ENCODE measurements at regions not wholly inside any gene's neighbourhood (a gene's known extent, or its start where the extent isn't known, plus 50 kb on each side); places are given as distances from the start of the nearest gene placed in this dataset.

GRCh38 chr9:129379181-129379836 lies 201.2 kb upstream of the IER5L start:
- DNase-seq: no peak

- no peak for DNase-seq
These were observed 200.0 kb upstream of the IER5L start for GRCh38 chr9:129377931-129378661.

- no peak for DNase-seq
These were observed 199.1 kb upstream of the IER5L start for GRCh38 chr9:129377181-129377580.

- DNase-seq: no peak
These were observed 197.8 kb upstream of the IER5L start for GRCh38 chr9:129375845-129376244.

GRCh38 chr9:129374651-129375050 lies 196.6 kb upstream of the IER5L start:
- no peak for DNase-seq

GRCh38 chr9:129374231-129374630 lies 196.2 kb upstream of the IER5L start:
- DNase-seq: no peak

- DNase-seq: no peak
These were observed 195.3 kb upstream of the IER5L start for GRCh38 chr9:129373361-129373760.

- DNase-seq: no peak
These were observed 192.7 kb upstream of the IER5L start for GRCh38 chr9:129370770-129371169.

- no peak for DNase-seq
These were observed 190.4 kb upstream of the IER5L start for GRCh38 chr9:129368444-129368978.

GRCh38 chr9:129367287-129367686 lies 189.2 kb upstream of the IER5L start:
- DNase-seq: no peak

GRCh38 chr9:129365196-129365595 lies 187.1 kb upstream of the IER5L start:
- DNase-seq: no peak

- DNase-seq: no peak
These were observed 185.3 kb upstream of the IER5L start for GRCh38 chr9:129363216-129363873.

- peak; percentile 81 for DNase-seq
These were observed 184.4 kb upstream of the IER5L start for GRCh38 chr9:129362287-129363000.

GRCh38 chr9:129361196-129361595 lies 183.1 kb upstream of the IER5L start:
- DNase-seq: no peak

GRCh38 chr9:129359916-129360536 lies 182.0 kb upstream of the IER5L start:
- peak; percentile 27 for DNase-seq

GRCh38 chr9:129359162-129359811 lies 181.2 kb upstream of the IER5L start:
- DNase-seq: no peak

GRCh38 chr9:129358621-129359154 lies 180.6 kb upstream of the IER5L start:
- DNase-seq: no peak

- DNase-seq: no peak
These were observed 179.7 kb upstream of the IER5L start for GRCh38 chr9:129357773-129358245.

GRCh38 chr9:129356871-129357772 lies 179.1 kb upstream of the IER5L start:
- DNase-seq: no peak

GRCh38 chr9:129355631-129356030 lies 177.6 kb upstream of the IER5L start:
- no peak for DNase-seq

- DNase-seq: no peak
These were observed 176.4 kb upstream of the IER5L start for GRCh38 chr9:129354498-129354897.
